ENCODE measurements at regions not wholly inside any gene's neighbourhood (a gene's known extent, or its start where the extent isn't known, plus 50 kb on each side); places are given as distances from the start of the nearest gene placed in this dataset.

- no peak for DNase-seq (ENCODE audit: low read depth in 1 of 2, low spot score in 1 of 2)
Observed at GRCh38 chr14:32020882-32021281, 56.2 kb upstream of the ARHGAP5 start.

- no peak for DNase-seq (ENCODE audit: low read depth in 1 of 2, low spot score in 1 of 2)
Observed at GRCh38 chr14:32021341-32021740, 55.8 kb upstream of the ARHGAP5 start.

GRCh38 chr14:32022525-32022924 lies 54.6 kb upstream of the ARHGAP5 start:
- no peak for DNase-seq (ENCODE audit: low read depth in 1 of 2, low spot score in 1 of 2)

GRCh38 chr14:32022938-32023466 lies 54.1 kb upstream of the ARHGAP5 start:
- DNase-seq (ENCODE audit: low read depth in 1 of 2, low spot score in 1 of 2), result no peak

GRCh38 chr14:32023540-32023939 lies 53.6 kb upstream of the ARHGAP5 start:
- no peak for DNase-seq (ENCODE audit: low read depth in 1 of 2, low spot score in 1 of 2)

GRCh38 chr14:32027255-32027939 lies 49.7 kb upstream of the ARHGAP5 start:
- no peak for DNase-seq (ENCODE audit: low read depth in 1 of 2, low spot score in 1 of 2)

Data from activated T-helper 1 cell treated with anti-CD3 and anti-CD28 coated beads, Interleukin-2, amount 50 U/mL, for 16 hours (primary cell).